ENCODE measurements at regions not wholly inside any gene's neighbourhood (a gene's known extent, or its start where the extent isn't known, plus 50 kb on each side); places are given as distances from the start of the nearest gene placed in this dataset.

- no peak for FAIRE-seq
These were observed 886.2 kb upstream of the MGAT4C start for GRCh38 chr12:87142342-87142741.

GRCh38 chr12:87141091-87141490 lies 884.9 kb upstream of the MGAT4C start:
- FAIRE-seq = no peak

- FAIRE-seq = no peak
These were observed 884.1 kb upstream of the MGAT4C start for GRCh38 chr12:87140262-87140661.

GRCh38 chr12:87137220-87137619 lies 881.0 kb upstream of the MGAT4C start:
- no peak for FAIRE-seq

GRCh38 chr12:87136330-87136976 lies 880.3 kb upstream of the MGAT4C start:
- no peak for FAIRE-seq

- no peak for FAIRE-seq
These were observed 871.1 kb upstream of the MGAT4C start for GRCh38 chr12:87127272-87127671.

- no peak for FAIRE-seq
These were observed 865.7 kb upstream of the MGAT4C start for GRCh38 chr12:87121896-87122295.

GRCh38 chr12:87120440-87120839 lies 864.2 kb upstream of the MGAT4C start:
- no peak for FAIRE-seq

- FAIRE-seq = no peak
These were observed 863.5 kb upstream of the MGAT4C start for GRCh38 chr12:87119713-87120112.

GRCh38 chr12:87117526-87117925 lies 861.3 kb upstream of the MGAT4C start:
- no peak for FAIRE-seq

- no peak for FAIRE-seq
These were observed 860.6 kb upstream of the MGAT4C start for GRCh38 chr12:87116780-87117179.

- FAIRE-seq = no peak
These were observed 856.6 kb upstream of the MGAT4C start for GRCh38 chr12:87112571-87113345.

- no peak for FAIRE-seq
These were observed 851.6 kb upstream of the MGAT4C start for GRCh38 chr12:87107766-87108165.

GRCh38 chr12:87107270-87107669 lies 851.1 kb upstream of the MGAT4C start:
- no peak for FAIRE-seq

- FAIRE-seq = no peak
These were observed 839.9 kb upstream of the MGAT4C start for GRCh38 chr12:87096082-87096585.

- FAIRE-seq = no peak
These were observed 838.2 kb upstream of the MGAT4C start for GRCh38 chr12:87094356-87094755.

- FAIRE-seq = no peak
These were observed 836.2 kb upstream of the MGAT4C start for GRCh38 chr12:87092421-87092820.

GRCh38 chr12:87086118-87086891 lies 830.1 kb upstream of the MGAT4C start:
- no peak for FAIRE-seq

GRCh38 chr12:87085286-87085685 lies 829.1 kb upstream of the MGAT4C start:
- no peak for FAIRE-seq

- FAIRE-seq = no peak
These were observed 826.6 kb upstream of the MGAT4C start for GRCh38 chr12:87082756-87083155.

GRCh38 chr12:87074781-87075180 lies 818.6 kb upstream of the MGAT4C start:
- no peak for FAIRE-seq

GRCh38 chr12:87066326-87066725 lies 810.1 kb upstream of the MGAT4C start:
- FAIRE-seq = no peak

- FAIRE-seq = no peak
These were observed 803.0 kb upstream of the MGAT4C start for GRCh38 chr12:87059231-87059630.

- FAIRE-seq = no peak
These were observed 798.0 kb upstream of the MGAT4C start for GRCh38 chr12:87054226-87054625.

Data from A204.1 (cell line).